GM21723 (cell line): ENCODE measurements at regions not wholly inside any gene's neighbourhood (a gene's known extent, or its start where the extent isn't known, plus 50 kb on each side); places are given as distances from the start of the nearest gene placed in this dataset.

Source experiments
- ATAC-seq: cut with Tn5 transposase; IDR thresholded peaks from one replicate; pipeline ENCODE4 v1.9.1; 2021; ENCODE audit warnings: mild to moderate bottlenecking, moderate library complexity; ENCODE audit not compliant: unreplicated experiment

- ATAC-seq = no peak
These were observed 160.2 kb downstream of the FAM170A start for GRCh38 chr5:119789406-119790117.

GRCh38 chr5:119792161-119792799 lies 162.9 kb downstream of the FAM170A start:
- ATAC-seq = no peak

- ATAC-seq = no peak
These were observed 166.4 kb downstream of the FAM170A start for GRCh38 chr5:119795768-119796167.

GRCh38 chr5:119801570-119801969 lies 172.2 kb downstream of the FAM170A start:
- ATAC-seq = no peak

GRCh38 chr5:119808024-119808423 lies 178.7 kb downstream of the FAM170A start:
- ATAC-seq = no peak

- ATAC-seq = no peak
These were observed 179.1 kb downstream of the FAM170A start for GRCh38 chr5:119808474-119808873.

GRCh38 chr5:119810217-119810616 lies 180.9 kb downstream of the FAM170A start:
- no peak for ATAC-seq

- ATAC-seq = no peak
These were observed 182.1 kb downstream of the FAM170A start for GRCh38 chr5:119811458-119811857.

GRCh38 chr5:119814655-119815054 lies 185.3 kb downstream of the FAM170A start:
- ATAC-seq = no peak

- ATAC-seq = no peak
These were observed 186.7 kb downstream of the FAM170A start for GRCh38 chr5:119816055-119816454.

- no peak for ATAC-seq
These were observed 190.7 kb downstream of the FAM170A start for GRCh38 chr5:119820016-119820415.

- ATAC-seq = no peak
These were observed 191.2 kb downstream of the FAM170A start for GRCh38 chr5:119820608-119821007.

GRCh38 chr5:119828541-119828940 lies 199.2 kb downstream of the FAM170A start:
- no peak for ATAC-seq

GRCh38 chr5:119829341-119829740 lies 200.0 kb downstream of the FAM170A start:
- ATAC-seq = no peak

GRCh38 chr5:119833176-119833575 lies 203.8 kb downstream of the FAM170A start:
- ATAC-seq = no peak

- no peak for ATAC-seq
These were observed 210.8 kb downstream of the FAM170A start for GRCh38 chr5:119840175-119840574.

GRCh38 chr5:119852140-119852539 lies 222.8 kb downstream of the FAM170A start:
- no peak for ATAC-seq

- ATAC-seq = no peak
These were observed 231.1 kb downstream of the FAM170A start for GRCh38 chr5:119860463-119860862.

- ATAC-seq = no peak
These were observed 233.3 kb downstream of the FAM170A start for GRCh38 chr5:119862619-119863018.

- ATAC-seq = no peak
These were observed 234.9 kb downstream of the FAM170A start for GRCh38 chr5:119864286-119864685.

- no peak for ATAC-seq
These were observed 244.3 kb downstream of the FAM170A start for GRCh38 chr5:119873611-119874010.

GRCh38 chr5:119876522-119876921 lies 247.2 kb downstream of the FAM170A start:
- ATAC-seq = no peak

- no peak for ATAC-seq
These were observed 249.4 kb downstream of the FAM170A start for GRCh38 chr5:119878712-119879111.
